ENCODE measurements at regions not wholly inside any gene's neighbourhood (a gene's known extent, or its start where the extent isn't known, plus 50 kb on each side); places are given as distances from the start of the nearest gene placed in this dataset.

- Histone ChIP-seq H3K27ac (no peak overlapping the region), H3K4me1 (peaks cover 0 to 8% of the 10 kb centered on the region in 2 donors), H3K9me3 (no peaks in the 10 kb centered on the region), H3K4me3 (peak overlapping the region in 1 of 2 donors; percentile 11), H3K36me3 (no peaks in the 10 kb centered on the region), H3K27me3 (no peaks in the 10 kb centered on the region)
- TF ChIP-seq CTCF (IDR thresholded peaks at IDR 0.05) = no peak
- DNase-seq (ENCODE audit: low spot score) = no peak
Measured at GRCh38 chr18:57930476-57930875, 113.5 kb upstream of the NEDD4L start.

GRCh38 chr18:57929922-57930321 lies 114.1 kb upstream of the NEDD4L start:
- H3K27ac ChIP-seq = no peak overlapping the region
- H3K4me3 ChIP-seq = no peak overlapping the region
- no peaks in the 10 kb centered on the region for H3K36me3 ChIP-seq
- no peaks in the 10 kb centered on the region for H3K9me3 ChIP-seq
- H3K4me1 ChIP-seq = peaks cover 0 to 8% of the 10 kb centered on the region in 2 donors
- no peaks in the 10 kb centered on the region for H3K27me3 ChIP-seq
- no peak for TF ChIP-seq CTCF (IDR thresholded peaks at IDR 0.05)
- DNase-seq (ENCODE audit: low spot score) = no peak

GRCh38 chr18:57928466-57928865 lies 115.6 kb upstream of the NEDD4L start:
- no peak for DNase-seq (ENCODE audit: low spot score)
- Histone ChIP-seq H3K4me3 (no peak overlapping the region), H3K36me3 (no peaks in the 10 kb centered on the region), H3K27me3 (no peaks in the 10 kb centered on the region), H3K4me1 (peaks cover 0 to 8% of the 10 kb centered on the region in 2 donors), H3K27ac (no peak overlapping the region), H3K9me3 (no peaks in the 10 kb centered on the region)
- no peak for TF ChIP-seq CTCF (IDR thresholded peaks at IDR 0.05)

GRCh38 chr18:57927511-57927910 lies 116.5 kb upstream of the NEDD4L start:
- Histone ChIP-seq H3K27me3 (no peaks in the 10 kb centered on the region), H3K36me3 (no peaks in the 10 kb centered on the region), H3K4me1 (peaks cover 0 to 8% of the 10 kb centered on the region in 2 donors), H3K9me3 (no peaks in the 10 kb centered on the region), H3K4me3 (no peak overlapping the region), H3K27ac (no peak overlapping the region)
- DNase-seq (ENCODE audit: low spot score) = no peak
- no peak for TF ChIP-seq CTCF (IDR thresholded peaks at IDR 0.05)

GRCh38 chr18:57925706-57926105 lies 118.3 kb upstream of the NEDD4L start:
- no peaks in the 10 kb centered on the region for H3K27me3 ChIP-seq
- H3K4me1 ChIP-seq = peaks cover 0 to 4% of the 10 kb centered on the region in 2 donors
- no peak overlapping the region for H3K27ac ChIP-seq
- H3K36me3 ChIP-seq = no peaks in the 10 kb centered on the region
- no peak for TF ChIP-seq CTCF (IDR thresholded peaks at IDR 0.05)
- H3K9me3 ChIP-seq = no peaks in the 10 kb centered on the region
- no peak for DNase-seq (ENCODE audit: low spot score)
- H3K4me3 ChIP-seq = no peak overlapping the region

GRCh38 chr18:57923611-57924010 lies 120.4 kb upstream of the NEDD4L start:
- Histone ChIP-seq H3K4me3 (no peak overlapping the region), H3K36me3 (no peaks in the 10 kb centered on the region), H3K27ac (no peak overlapping the region), H3K9me3 (no peaks in the 10 kb centered on the region), H3K4me1 (no peaks in the 10 kb centered on the region), H3K27me3 (no peaks in the 10 kb centered on the region)
- DNase-seq (ENCODE audit: low spot score) = no peak
- TF ChIP-seq CTCF (IDR thresholded peaks at IDR 0.05) = no peak
